Nucleus accumbens (tissue), 56 donors: ENCODE measurements at regions not wholly inside any gene's neighbourhood (a gene's known extent, or its start where the extent isn't known, plus 50 kb on each side); places are given as distances from the start of the nearest gene placed in this dataset.
"Not testable (repeated sequence)": the region's sequence is repeated elsewhere in the genome, so short reads cannot be mapped to it uniquely, and the experiment has no call there.

Experiments used
- DNase-seq, 56 donors: peaks; one replicate each; lab custom pipeline; 2025; lab: John Stamatoyannopoulos, UW

DNA sequence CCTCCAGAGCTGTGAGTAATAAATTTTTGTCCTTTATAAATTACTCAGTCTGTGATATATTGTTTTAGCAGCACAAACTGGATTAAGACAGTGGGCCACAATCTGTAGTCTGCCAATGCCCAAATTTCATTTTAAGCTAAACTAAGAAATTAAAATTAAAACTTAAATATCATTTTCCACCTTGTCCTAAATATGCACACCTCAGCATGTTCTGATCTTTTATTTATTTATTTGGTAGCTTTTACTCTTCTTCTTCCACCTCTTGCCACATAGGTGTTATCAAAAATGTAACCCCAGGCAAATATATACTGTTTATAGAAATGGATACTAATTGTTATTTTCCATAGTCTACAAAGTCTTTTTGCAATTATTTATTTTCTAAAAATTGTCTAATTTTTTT lies 1102.2 kb upstream of the COX7C start:
- DNase-seq: no peak

DNA sequence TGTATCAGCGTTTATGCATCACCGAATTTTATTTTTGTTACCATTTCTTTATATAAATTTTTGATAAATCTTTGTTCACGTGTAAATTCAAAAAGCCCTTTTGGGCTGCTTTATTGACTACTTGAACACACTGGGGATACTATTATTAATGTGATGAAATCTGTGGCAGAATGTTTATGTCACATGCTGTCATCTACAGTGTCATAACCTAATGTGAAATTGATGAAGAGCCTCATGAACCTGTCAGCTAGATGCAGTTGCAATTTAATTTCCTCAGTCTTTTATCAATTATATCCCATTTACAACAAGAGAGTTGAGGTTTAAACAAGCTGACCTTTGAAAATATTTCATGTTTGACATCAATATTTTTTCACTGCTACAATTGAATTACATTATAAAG lies 1100.4 kb upstream of the COX7C start:
- DNase-seq: no peak

DNA sequence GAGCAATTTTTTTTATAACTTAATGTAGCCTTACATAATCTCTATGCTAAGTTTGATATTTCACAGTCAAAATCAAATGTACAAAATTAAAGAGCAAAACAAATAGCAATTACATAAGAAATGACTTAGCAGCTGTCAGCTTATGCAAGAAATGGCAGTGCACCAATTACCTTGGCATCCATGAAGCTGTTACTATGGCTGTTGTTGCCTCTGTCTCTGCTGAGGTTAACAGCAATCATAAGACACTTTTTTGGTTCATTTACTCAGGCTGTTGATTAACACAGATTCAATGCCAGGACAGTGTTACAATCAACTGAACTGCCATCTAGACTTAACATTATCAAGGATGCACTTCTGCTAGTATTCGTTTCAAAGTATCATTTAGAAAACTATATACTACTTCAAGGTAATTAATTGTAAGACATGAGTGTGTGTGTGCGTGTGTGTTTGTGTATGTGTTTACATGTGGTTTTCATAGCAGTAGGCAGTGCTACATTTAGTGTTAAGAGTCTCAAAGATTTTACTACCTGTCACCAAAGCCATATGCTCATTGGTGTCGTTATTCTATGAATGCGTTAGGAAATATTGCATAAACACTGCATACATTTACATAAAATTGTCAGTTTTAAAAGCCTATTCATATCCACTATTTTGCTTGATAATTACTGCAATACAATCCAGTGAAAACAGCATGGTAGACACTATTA lies 1084.2 kb upstream of the COX7C start:
- no peak for DNase-seq

GRCh38 chr5:85538362-85538761 lies 1079.4 kb upstream of the COX7C start:
- DNase-seq: no peak

DNA sequence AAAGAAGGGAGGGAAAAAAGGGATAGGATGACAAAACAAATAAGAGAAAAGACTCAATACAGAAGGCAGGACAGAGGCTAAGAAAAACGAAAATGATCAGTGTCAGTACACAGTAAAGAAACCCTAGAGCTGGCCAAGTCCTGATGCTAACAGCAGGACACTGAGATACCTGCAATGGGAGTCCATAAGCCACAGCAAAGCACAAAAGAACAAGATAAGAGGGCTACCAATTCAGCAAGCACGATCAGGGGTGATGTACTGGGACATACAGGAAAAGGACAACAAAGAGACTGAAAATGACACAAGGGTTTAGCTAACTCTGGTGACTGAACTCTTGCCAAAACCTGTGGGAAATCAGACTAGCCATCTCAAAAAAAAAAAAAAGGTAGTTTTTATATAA lies 1072.6 kb upstream of the COX7C start:
- no peak for DNase-seq

- no peak for DNase-seq
Measured at GRCh38 chr5:85549229-85549628, 1068.5 kb upstream of the COX7C start.

- DNase-seq: no peak
Measured at GRCh38 chr5:85549836-85550599, 1067.7 kb upstream of the COX7C start.

DNA sequence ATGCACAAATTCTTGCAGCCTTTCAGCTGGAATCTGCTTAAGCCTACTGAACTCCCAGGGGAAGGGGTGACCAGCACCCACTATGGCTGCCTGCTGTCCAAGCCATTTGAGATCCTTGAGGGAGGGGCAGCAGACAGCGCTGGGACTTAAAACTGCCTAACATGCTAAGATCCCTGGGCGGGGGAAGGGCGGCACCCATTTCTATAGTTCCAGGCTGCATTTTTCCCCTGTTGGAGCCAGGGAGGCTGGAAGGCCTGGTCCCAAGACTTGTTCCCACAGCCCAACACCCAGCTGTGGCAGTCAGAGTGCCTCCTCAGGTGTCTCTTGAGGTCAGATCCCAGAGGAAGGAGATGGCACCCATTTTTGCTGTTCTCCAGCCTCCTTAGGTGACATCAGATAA lies 1061.3 kb upstream of the COX7C start:
- no peak for DNase-seq

DNA sequence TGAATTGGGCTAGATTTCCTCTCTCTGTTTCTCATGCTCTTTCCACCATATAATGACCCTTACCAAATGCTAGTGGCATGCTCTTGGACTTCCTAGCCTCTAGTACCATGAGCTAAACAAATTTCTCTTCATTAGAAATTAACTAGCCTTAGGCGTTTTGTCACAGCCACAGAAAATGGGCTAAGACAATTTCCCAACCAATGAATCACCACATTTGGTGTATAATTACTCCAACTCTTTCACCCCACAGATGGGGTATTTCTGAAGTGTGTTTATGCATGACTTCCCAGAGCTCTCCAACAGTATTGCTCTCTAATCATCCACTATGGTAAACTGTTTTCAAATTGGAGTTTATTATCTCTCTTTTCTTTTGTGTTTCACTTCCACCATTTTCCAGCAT lies 1041.1 kb upstream of the COX7C start:
- DNase-seq: no peak

- DNase-seq: not testable (repeated sequence)
Measured at GRCh38 chr5:85587806-85588205, 1029.9 kb upstream of the COX7C start.

DNA sequence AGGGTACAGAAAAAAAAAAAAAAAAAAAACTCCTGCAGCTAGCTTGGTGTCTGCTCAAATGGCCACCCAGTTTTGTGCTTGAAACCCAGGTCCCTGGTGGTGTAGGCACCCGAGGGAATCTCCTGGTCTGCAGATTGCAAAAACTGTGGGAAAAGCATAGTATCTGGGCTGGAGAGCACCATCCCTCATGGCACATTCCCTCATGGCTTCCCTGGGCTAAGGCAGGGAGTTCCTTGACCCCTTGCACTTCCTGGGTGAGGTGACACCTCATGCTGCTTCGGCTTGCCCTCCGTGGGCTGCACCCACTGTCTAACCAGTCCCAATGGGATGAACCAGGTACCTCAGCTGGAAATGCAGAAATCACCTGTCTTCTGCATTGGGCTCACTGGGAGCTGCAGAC lies 1029.5 kb upstream of the COX7C start:
- not testable (repeated sequence) for DNase-seq

- DNase-seq: no peak
Measured at GRCh38 chr5:85590764-85591163, 1027.0 kb upstream of the COX7C start.

DNA sequence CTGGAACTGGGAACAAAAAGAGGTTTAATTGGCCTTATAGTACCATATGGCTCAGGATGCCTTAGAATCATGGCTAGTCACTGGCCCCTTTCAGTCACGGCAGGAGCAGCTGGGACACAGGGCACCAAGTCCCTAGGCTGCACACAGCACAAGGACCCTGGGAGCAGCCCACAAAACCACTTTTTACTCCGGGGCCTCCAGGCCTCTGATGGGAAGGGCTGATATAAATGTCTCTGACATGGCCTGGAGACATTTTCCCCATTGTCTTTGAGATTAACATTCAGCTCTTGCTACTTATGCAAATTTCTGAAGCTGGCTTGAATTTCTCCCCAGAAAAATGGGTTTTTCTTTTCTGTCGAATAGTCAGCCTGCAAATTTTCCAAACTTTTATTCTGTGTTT lies 1026.4 kb upstream of the COX7C start:
- DNase-seq: no peak

- DNase-seq: no peak
Measured at GRCh38 chr5:85602843-85603242, 1014.9 kb upstream of the COX7C start.

DNA sequence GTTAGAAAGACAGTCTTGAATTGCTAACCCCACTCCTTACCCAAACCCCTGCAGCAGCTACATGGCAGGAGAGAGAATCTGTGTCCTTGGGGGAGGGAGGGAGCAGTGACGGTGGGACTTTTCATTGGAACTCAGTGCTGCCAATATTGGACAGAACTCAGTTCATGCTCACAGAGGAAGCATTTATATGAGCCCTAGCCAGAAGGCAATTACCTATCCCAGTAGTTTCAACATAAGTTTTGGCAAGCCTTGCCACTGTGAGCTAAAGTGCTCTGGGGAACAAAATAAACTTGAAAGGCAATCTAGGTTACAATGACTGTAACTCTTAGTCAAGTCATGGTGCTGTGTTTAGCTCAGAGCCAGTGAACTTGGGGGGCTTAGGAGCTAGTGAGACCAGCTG lies 1013.4 kb upstream of the COX7C start:
- DNase-seq: no peak

DNA sequence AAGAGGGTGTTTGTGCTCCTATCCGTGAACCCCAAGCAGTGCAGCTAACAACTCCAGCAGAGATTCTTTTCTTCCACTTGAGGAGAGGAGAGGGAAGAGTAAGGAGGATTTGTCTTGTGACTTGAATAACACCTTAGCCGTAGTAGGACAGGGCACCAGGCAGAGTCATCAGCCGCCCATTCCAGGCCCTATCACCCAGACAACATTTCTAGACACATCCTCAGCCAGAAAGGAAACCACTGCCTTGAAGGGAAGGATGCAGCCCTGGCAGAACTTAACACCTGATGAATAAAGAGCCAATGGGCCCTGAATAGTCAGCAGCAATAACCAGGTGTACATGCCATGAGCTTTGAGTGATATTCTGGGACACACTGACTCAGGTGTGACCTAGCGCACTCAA lies 1013.0 kb upstream of the COX7C start:
- DNase-seq: no peak

DNA sequence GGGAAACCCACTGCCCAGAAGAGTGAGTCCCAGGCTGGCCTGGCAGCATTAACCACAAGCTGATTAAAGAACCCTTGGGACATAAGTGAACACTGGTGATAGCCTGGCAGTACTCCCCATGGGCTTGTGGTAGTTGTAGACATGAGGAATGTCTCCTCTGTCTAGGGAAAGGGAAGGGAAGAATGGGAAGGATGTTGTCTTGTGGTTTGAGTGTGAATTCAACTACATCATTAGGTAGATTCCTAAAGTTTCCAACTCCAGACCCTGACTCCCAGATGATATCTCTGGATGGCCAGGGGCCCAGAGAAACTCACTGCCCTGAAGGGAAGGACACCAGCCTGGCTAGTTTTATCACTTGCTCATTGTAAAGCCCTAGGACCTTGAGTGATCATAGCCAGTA lies 1012.4 kb upstream of the COX7C start:
- no peak for DNase-seq

GRCh38 chr5:85614489-85614888 lies 1003.3 kb upstream of the COX7C start:
- DNase-seq: no peak

GRCh38 chr5:85621668-85622067 lies 996.1 kb upstream of the COX7C start:
- DNase-seq: no peak

DNA sequence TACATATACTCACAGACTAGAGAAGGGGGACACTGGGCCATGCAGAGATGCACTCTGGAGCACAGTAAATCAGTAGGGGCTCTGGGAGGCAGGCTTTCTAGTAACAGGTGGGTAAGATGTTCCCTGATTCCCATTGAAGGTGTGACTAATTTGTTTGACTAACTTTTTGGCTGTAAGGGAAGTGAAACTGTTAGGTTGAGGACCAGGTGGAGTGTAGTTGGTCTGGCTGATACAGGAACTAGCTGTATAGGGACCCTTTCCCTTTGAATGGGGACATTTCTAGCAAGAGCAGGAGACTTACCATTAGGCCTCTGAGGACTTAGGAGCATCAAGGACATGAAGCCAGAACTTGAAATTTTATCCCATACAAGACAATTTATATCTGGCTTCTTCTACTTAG lies 989.6 kb upstream of the COX7C start:
- no peak for DNase-seq

GRCh38 chr5:85638495-85639125 lies 979.1 kb upstream of the COX7C start:
- DNase-seq: not testable (repeated sequence)

DNA sequence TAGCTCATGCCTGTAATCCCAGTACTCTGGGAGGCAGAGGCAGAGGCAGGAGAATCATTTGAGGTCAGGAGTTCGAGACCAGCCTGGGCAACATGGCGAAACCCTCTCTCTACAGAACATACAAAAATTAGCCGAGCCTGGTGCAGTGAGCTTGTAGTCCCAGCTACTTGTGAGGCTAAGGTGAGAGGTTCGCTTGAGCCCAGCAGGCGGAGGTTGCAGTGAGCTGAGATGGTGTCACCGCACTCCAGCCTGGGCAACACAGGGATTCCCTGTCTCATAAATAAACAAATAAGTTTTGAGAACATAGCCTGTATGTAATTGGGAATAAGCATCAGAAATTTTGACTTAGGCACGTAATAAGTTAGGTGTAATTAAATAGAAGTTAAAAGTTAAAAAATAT lies 971.7 kb upstream of the COX7C start:
- no peak for DNase-seq
